SK-N-SH treated with all-trans-retinoic acid at 6 μM for 48 hours (cell line): ENCODE measurements at regions not wholly inside any gene's neighbourhood (a gene's known extent, or its start where the extent isn't known, plus 50 kb on each side); places are given as distances from the start of the nearest gene placed in this dataset.

Experiments used
- ATAC-seq: fragments of 200-7000 bp; cut with Tn5 transposase; 3 replicates; pipeline ENCODE4 v1.9.1; 2020; ENCODE audit warnings: mild to moderate bottlenecking, moderate library complexity
- ARNTL ChIP-seq: fragments of 450-650 bp; formaldehyde crosslinking; IDR thresholded peaks from 2 replicates; pipeline ENCODE4 v1.5.0; 2020; ENCODE audit warnings: low read depth, mild to moderate bottlenecking, moderate library complexity, borderline replicate concordance
- BACH2 ChIP-seq: fragments of 250-450 bp; sonication (Bioruptor Pico); IDR thresholded peaks from 2 replicates; pipeline ENCODE4 v1.9.0; 2021; ENCODE audit warnings: mild to moderate bottlenecking, borderline replicate concordance
- CSDC2 ChIP-seq: fragments of 250-450 bp; sonication (Bioruptor Pico); IDR thresholded peaks from 2 replicates; pipeline ENCODE4 v1.5.0; 2020; ENCODE audit warnings: mild to moderate bottlenecking, moderate library complexity
- ESRRG ChIP-seq: fragments of 250-450 bp; sonication (Bioruptor Pico); IDR thresholded peaks from 2 replicates; pipeline ENCODE4 v1.6.1; 2021; ENCODE audit warnings: mild to moderate bottlenecking
- ISL1 ChIP-seq: fragments of 250-450 bp; sonication (Bioruptor Pico); IDR thresholded peaks from 2 replicates; pipeline ENCODE4 v2.1.2; 2022; ENCODE audit warnings: mild to moderate bottlenecking, moderate library complexity
- OSR1 ChIP-seq: fragments of 250-450 bp; sonication (Bioruptor Pico); IDR thresholded peaks from 2 replicates; pipeline ENCODE4 v1.8.0; 2022; ENCODE audit warnings: moderate library complexity, mild to moderate bottlenecking, inconsistent platforms
- PATZ1 ChIP-seq: fragments of 250-450 bp; sonication (Bioruptor Pico); IDR thresholded peaks from 2 replicates; pipeline ENCODE4 v1.8.0; 2020; ENCODE audit warnings: mild to moderate bottlenecking, moderate library complexity, borderline replicate concordance
- RARB ChIP-seq: fragments of 250-450 bp; sonication (Bioruptor Pico); IDR thresholded peaks from 2 replicates; pipeline ENCODE4 v1.8.0; 2021; ENCODE audit warnings: mild to moderate bottlenecking, moderate library complexity
- SNAI2 ChIP-seq: fragments of 250-450 bp; sonication (Bioruptor Pico); IDR thresholded peaks from 2 replicates; pipeline ENCODE4 v1.5.0; 2020; ENCODE audit warnings: mild to moderate bottlenecking, moderate library complexity
- TCF4 ChIP-seq: fragments of 250-450 bp; sonication (Bioruptor Pico); IDR thresholded peaks from 2 replicates; pipeline ENCODE4 v1.8.0; 2021; ENCODE audit warnings: mild to moderate bottlenecking, moderate library complexity, borderline replicate concordance
- TOX ChIP-seq: fragments of 250-450 bp; sonication (Bioruptor Pico); IDR thresholded peaks from 2 replicates; pipeline ENCODE4 v1.8.0; 2021; ENCODE audit warnings: mild to moderate bottlenecking, moderate library complexity, borderline replicate concordance
- ZFP3 ChIP-seq: fragments of 250-450 bp; sonication (Bioruptor Pico); IDR thresholded peaks from 2 replicates; pipeline ENCODE4 v1.5.0; 2020; ENCODE audit warnings: mild to moderate bottlenecking, moderate library complexity
- ZFP30 ChIP-seq: fragments of 450-650 bp; formaldehyde crosslinking; IDR thresholded peaks from 2 replicates; pipeline ENCODE4 v1.5.0; 2022; ENCODE audit warnings: mild to moderate bottlenecking, moderate library complexity
- ZNF565 ChIP-seq: fragments of 450-650 bp; formaldehyde crosslinking; conservative IDR thresholded peaks from 2 replicates; pipeline ENCODE4 v1.5.0; 2020; ENCODE audit warnings: low read depth, mild to moderate bottlenecking, moderate library complexity
- ZNF70 ChIP-seq: fragments of 450-650 bp; formaldehyde crosslinking; IDR thresholded peaks from 2 replicates; pipeline ENCODE4 v1.5.0; 2020; ENCODE audit warnings: mild to moderate bottlenecking, moderate library complexity
- TF ChIP-seq, protein P1 (sequence below): fragments of 250-450 bp; sonication (Bioruptor Pico); IDR thresholded peaks from 2 replicates; pipeline ENCODE4 v1.5.1; 2021; ENCODE audit warnings: mild to moderate bottlenecking, moderate library complexity
- TF ChIP-seq, protein P2 (sequence below): fragments of 250-450 bp; sonication (Bioruptor Pico); IDR thresholded peaks from 2 replicates; pipeline ENCODE4 v1.5.1; 2020; ENCODE audit warnings: low read depth, mild to moderate bottlenecking, moderate library complexity
- TF ChIP-seq, protein P3 (sequence below): fragments of 250-450 bp; sonication (Bioruptor Pico); IDR thresholded peaks from 2 replicates; pipeline ENCODE4 v1.5.0; 2020; ENCODE audit warnings: mild to moderate bottlenecking, moderate library complexity
- TF ChIP-seq, protein P4 (sequence below): fragments of 250-450 bp; sonication (Bioruptor Pico); IDR thresholded peaks from 2 replicates; pipeline ENCODE4 v1.8.0; 2021; ENCODE audit warnings: low read depth, mild to moderate bottlenecking, moderate library complexity, borderline replicate concordance

GRCh38 chr2:21770787-21771186, 647.0 kb downstream of the TDRD15 start:
- no peak for ATAC-seq
- no peak for TF ChIP-seq TCF4 (CRISPR knock-in tag)
- no peak for TF ChIP-seq ZNF70 (CRISPR knock-in tag)
- TF ChIP-seq SNAI2 (CRISPR knock-in tag), result no peak
- no peak for TF ChIP-seq PATZ1 (CRISPR knock-in tag)
- TF ChIP-seq, protein P1, sequence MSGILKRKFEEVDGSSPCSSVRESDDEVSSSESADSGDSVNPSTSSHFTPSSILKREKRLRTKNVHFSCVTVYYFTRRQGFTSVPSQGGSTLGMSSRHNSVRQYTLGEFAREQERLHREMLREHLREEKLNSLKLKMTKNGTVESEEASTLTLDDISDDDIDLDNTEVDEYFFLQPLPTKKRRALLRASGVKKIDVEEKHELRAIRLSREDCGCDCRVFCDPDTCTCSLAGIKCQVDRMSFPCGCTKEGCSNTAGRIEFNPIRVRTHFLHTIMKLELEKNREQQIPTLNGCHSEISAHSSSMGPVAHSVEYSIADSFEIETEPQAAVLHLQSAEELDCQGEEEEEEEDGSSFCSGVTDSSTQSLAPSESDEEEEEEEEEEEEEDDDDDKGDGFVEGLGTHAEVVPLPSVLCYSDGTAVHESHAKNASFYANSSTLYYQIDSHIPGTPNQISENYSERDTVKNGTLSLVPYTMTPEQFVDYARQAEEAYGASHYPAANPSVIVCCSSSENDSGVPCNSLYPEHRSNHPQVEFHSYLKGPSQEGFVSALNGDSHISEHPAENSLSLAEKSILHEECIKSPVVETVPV, result no peak
- TF ChIP-seq ZFP30 (CRISPR knock-in tag), result no peak
- TF ChIP-seq TOX (CRISPR knock-in tag), result no peak
- no peak for TF ChIP-seq ESRRG
- TF ChIP-seq, protein P2, sequence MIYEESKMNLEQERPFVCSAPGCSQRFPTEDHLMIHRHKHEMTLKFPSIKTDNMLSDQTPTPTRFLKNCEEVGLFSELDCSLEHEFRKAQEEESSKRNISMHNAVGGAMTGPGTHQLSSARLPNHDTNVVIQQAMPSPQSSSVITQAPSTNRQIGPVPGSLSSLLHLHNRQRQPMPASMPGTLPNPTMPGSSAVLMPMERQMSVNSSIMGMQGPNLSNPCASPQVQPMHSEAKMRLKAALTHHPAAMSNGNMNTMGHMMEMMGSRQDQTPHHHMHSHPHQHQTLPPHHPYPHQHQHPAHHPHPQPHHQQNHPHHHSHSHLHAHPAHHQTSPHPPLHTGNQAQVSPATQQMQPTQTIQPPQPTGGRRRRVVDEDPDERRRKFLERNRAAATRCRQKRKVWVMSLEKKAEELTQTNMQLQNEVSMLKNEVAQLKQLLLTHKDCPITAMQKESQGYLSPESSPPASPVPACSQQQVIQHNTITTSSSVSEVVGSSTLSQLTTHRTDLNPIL (CRISPR knock-in tag), result no peak

- no peak for TF ChIP-seq RARB (CRISPR knock-in tag)
- ATAC-seq, result no peak
Measured at GRCh38 chr2:21772624-21773023, 648.9 kb downstream of the TDRD15 start.

DNA sequence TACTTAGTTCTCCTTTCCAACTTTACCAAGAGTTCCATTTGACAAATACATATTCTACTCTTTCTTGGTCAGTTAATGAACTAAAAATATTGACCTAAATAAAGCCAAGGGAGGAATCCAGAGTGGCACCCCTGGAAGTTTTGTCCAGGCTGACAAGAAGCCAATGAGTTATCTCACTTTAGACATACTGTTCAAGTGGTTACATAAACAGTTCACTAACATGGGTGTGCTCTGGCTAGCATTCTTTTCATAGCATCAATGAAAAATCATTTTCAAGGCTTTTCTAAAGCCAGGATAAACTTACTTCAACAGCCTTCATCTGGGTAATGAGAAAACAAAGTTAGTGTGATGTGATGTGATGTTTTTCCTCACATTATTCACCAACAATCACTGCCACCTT, 649.4 kb downstream of the TDRD15 start:
- TF ChIP-seq ARNTL (CRISPR knock-in tag), result no peak
- TF ChIP-seq, protein P2 (CRISPR knock-in tag), result no peak
- TF ChIP-seq, protein P3, sequence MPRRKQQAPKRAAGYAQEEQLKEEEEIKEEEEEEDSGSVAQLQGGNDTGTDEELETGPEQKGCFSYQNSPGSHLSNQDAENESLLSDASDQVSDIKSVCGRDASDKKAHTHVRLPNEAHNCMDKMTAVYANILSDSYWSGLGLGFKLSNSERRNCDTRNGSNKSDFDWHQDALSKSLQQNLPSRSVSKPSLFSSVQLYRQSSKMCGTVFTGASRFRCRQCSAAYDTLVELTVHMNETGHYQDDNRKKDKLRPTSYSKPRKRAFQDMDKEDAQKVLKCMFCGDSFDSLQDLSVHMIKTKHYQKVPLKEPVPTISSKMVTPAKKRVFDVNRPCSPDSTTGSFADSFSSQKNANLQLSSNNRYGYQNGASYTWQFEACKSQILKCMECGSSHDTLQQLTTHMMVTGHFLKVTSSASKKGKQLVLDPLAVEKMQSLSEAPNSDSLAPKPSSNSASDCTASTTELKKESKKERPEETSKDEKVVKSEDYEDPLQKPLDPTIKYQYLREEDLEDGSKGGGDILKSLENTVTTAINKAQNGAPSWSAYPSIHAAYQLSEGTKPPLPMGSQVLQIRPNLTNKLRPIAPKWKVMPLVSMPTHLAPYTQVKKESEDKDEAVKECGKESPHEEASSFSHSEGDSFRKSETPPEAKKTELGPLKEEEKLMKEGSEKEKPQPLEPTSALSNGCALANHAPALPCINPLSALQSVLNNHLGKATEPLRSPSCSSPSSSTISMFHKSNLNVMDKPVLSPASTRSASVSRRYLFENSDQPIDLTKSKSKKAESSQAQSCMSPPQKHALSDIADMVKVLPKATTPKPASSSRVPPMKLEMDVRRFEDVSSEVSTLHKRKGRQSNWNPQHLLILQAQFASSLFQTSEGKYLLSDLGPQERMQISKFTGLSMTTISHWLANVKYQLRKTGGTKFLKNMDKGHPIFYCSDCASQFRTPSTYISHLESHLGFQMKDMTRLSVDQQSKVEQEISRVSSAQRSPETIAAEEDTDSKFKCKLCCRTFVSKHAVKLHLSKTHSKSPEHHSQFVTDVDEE (CRISPR knock-in tag), result no peak
- TF ChIP-seq ZNF70 (CRISPR knock-in tag), result no peak
- no peak for TF ChIP-seq TOX (CRISPR knock-in tag)
- TF ChIP-seq, protein P1, result no peak
- TF ChIP-seq, protein P4, sequence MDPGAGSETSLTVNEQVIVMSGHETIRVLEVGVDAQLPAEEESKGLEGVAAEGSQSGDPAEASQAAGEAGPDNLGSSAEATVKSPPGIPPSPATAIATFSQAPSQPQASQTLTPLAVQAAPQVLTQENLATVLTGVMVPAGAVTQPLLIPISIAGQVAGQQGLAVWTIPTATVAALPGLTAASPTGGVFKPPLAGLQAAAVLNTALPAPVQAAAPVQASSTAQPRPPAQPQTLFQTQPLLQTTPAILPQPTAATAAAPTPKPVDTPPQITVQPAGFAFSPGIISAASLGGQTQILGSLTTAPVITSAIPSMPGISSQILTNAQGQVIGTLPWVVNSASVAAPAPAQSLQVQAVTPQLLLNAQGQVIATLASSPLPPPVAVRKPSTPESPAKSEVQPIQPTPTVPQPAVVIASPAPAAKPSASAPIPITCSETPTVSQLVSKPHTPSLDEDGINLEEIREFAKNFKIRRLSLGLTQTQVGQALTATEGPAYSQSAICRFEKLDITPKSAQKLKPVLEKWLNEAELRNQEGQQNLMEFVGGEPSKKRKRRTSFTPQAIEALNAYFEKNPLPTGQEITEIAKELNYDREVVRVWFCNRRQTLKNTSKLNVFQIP (CRISPR knock-in tag), result no peak
- TF ChIP-seq ZNF565 (CRISPR knock-in tag), result no peak
- no peak for TF ChIP-seq ZFP3
- TF ChIP-seq OSR1 (CRISPR knock-in tag), result no peak
- no peak for TF ChIP-seq BACH2 (CRISPR knock-in tag)
- no peak for TF ChIP-seq CSDC2 (CRISPR knock-in tag)
- no peak for TF ChIP-seq ISL1
- TF ChIP-seq RARB (CRISPR knock-in tag), result no peak
- TF ChIP-seq, all 23 proteins: peak for 0
- ATAC-seq, result no peak
